ENCODE measurements at regions not wholly inside any gene's neighbourhood (a gene's known extent, or its start where the extent isn't known, plus 50 kb on each side); places are given as distances from the start of the nearest gene placed in this dataset.

DNA sequence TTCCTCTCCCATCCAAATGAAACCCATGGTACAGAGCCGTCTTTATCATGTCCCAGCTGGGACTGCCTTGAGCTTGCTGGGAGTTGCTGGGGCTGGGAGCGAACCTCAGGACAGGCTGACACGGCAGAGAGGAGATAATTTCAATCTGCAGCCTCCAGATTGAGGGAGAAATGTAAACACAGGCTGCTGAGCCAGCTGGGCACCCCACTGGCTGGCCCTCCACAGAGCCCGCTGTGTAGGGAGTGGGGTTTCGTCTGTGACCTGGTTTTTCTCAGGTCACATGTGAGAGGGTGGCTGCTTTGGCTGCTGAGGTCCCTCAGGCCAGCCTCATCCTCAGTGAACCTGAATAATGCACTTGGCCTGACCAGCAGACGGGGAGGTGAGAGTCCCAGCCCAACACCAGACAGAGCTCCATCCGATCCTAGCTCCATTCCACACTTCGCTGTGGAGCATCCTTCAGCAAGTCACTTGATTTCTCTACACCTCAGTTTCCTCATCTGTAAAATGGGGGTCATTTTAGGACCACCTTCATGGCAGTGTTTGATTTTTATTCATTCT lies 121.6 kb upstream of the MRPS22 start:
- no peak overlapping the region for H2AK9ac ChIP-seq (replicated peaks; ENCODE audit: low read depth, low read length, poor library complexity)
- no peak for DNase-seq
- no peak for ATAC-seq (ENCODE audit: low read depth)
- no peak overlapping the region for H2BK15ac ChIP-seq (ENCODE audit: low read depth, low read length)
- peaks cover 11% of the 10 kb centered on the region for H3K27me3 ChIP-seq (ENCODE audit: control insufficient read depth, insufficient read depth, low read length)
- no peak overlapping the region for H2AFZ ChIP-seq (replicated peaks; ENCODE audit: low read length, poor library complexity)
- no peaks in the 10 kb centered on the region for H4K20me1 ChIP-seq (ENCODE audit: insufficient read depth, low read length)
- no TSS peak for BruUV-seq (replicated peaks)
- TF ChIP-seq, protein P1, sequence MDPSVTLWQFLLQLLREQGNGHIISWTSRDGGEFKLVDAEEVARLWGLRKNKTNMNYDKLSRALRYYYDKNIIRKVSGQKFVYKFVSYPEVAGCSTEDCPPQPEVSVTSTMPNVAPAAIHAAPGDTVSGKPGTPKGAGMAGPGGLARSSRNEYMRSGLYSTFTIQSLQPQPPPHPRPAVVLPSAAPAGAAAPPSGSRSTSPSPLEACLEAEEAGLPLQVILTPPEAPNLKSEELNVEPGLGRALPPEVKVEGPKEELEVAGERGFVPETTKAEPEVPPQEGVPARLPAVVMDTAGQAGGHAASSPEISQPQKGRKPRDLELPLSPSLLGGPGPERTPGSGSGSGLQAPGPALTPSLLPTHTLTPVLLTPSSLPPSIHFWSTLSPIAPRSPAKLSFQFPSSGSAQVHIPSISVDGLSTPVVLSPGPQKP (IDR thresholded peaks at IDR 0.05; ENCODE audit: borderline replicate concordance, low read depth, low read length), result no peak
- TF ChIP-seq MXI1 (IDR thresholded peaks at IDR 0.05; ENCODE audit: borderline replicate concordance, low read depth, low read length) (no peak), CEBPB (IDR thresholded peaks at IDR 0.05; ENCODE audit: low read depth, low read length) (no peak)
- H3K9ac ChIP-seq (ENCODE audit: low read depth, low read length), result no peak overlapping the region
- no peak overlapping the region for H3K27ac ChIP-seq (ENCODE audit: insufficient read depth, low read length)
- POLR2A ChIA-PET (ENCODE audit: unreplicated experiment), result no interaction called here
- H2BK120ac ChIP-seq (ENCODE audit: low read depth, low read length), result no peak overlapping the region
- H3K9me3 ChIP-seq (ENCODE audit: control insufficient read depth, insufficient read depth, low read length), result no peaks in the 10 kb centered on the region
- H3K4me2 ChIP-seq (ENCODE audit: low read depth, low read length), result no peak overlapping the region
- no peak overlapping the region for H3K4me3 ChIP-seq (ENCODE audit: insufficient read depth, low read depth, low read length)
- no peaks in the 10 kb centered on the region for H3K36me3 ChIP-seq (ENCODE audit: control insufficient read depth, insufficient read depth, low read length)
- no peak overlapping the region for H4K91ac ChIP-seq (ENCODE audit: insufficient read depth, low read depth, low read length)
- H2BK20ac ChIP-seq (ENCODE audit: low read depth, low read length), result no peak overlapping the region
- no peaks in the 10 kb centered on the region; the same call in 1 of the 2 replicates for H3K4me1 ChIP-seq (ENCODE audit: control insufficient read depth, insufficient read depth, low read length)
- intact Hi-C loops (cut with micrococcal nuclease), result no loop called here
- no peak overlapping the region for H2BK5ac ChIP-seq (ENCODE audit: low read depth, low read length, poor library complexity, severe bottlenecking)
- in situ Hi-C loops (cut with MboI; ENCODE audit: low sequenced_read_pairs), result no loop called here
- CTCF ChIA-PET, result interaction anchor here (0.6 kb wide), 1 partner anchor 741 kb away, joined by 3 read pairs; no protein-coding TSS in a partner anchor
- no peak overlapping the region for H4K5ac ChIP-seq (ENCODE audit: low read depth, low read length)
- H3K79me1 ChIP-seq (ENCODE audit: low read depth in 1 of 2, low read length in 2 of 2), result no peaks in the 10 kb centered on the region
- no peak overlapping the region for H4K8ac ChIP-seq (ENCODE audit: low read depth in 2 of 2, low read length in 2 of 2)
- no peak overlapping the region for H3K4ac ChIP-seq (ENCODE audit: low read depth, low read length)
- no peaks in the 10 kb centered on the region for H3K9me1 ChIP-seq (ENCODE audit: insufficient read depth, low read length)
- no peak overlapping the region for H2AK5ac ChIP-seq (ENCODE audit: low read depth, low read length)
- H3K14ac ChIP-seq (replicated peaks; ENCODE audit: low read depth, low read length), result no peak overlapping the region
- dilution Hi-C loops (cut with HindIII; ENCODE audit: low sequenced_read_pairs, unreplicated experiment), result no loop called here
- no peak overlapping the region for H3K23ac ChIP-seq (ENCODE audit: low read depth, low read length)
- H3K56ac ChIP-seq (ENCODE audit: extremely low read depth, insufficient read depth, low read length), result no peak overlapping the region
- WGBS, 2 experiments (ENCODE audit: extremely low coverage in 2 of 2, insufficient read length in 1 of 2), result 21% methylated on average over 2 of the region's 8 CpGs; no CpG with 5 or more reads in 1 of the 2 experiments
- no peak overlapping the region for H3K18ac ChIP-seq (ENCODE audit: low read depth, low read length)

Data from IMR-90 (cell line).